ENCODE measurements at regions not wholly inside any gene's neighbourhood (a gene's known extent, or its start where the extent isn't known, plus 50 kb on each side); places are given as distances from the start of the nearest gene placed in this dataset.

- no peak for TF ChIP-seq ZBTB11 (CRISPR knock-in tag; IDR thresholded peaks at IDR 0.05)
- TF ChIP-seq CBFB (IDR thresholded peaks at IDR 0.05; ENCODE audit: low read depth), result no peak
- TF ChIP-seq CBX5 (IDR thresholded peaks at IDR 0.05; ENCODE audit: low read depth), result no peak
- TF ChIP-seq RCOR1 (conservative IDR thresholded peaks at IDR 0.05; ENCODE audit: low read depth, low read length), result no peak
- TF ChIP-seq GABPA (IDR thresholded peaks at IDR 0.05; ENCODE audit: low read depth), result no peak
- no peak for TF ChIP-seq CREB1 (IDR thresholded peaks at IDR 0.05; ENCODE audit: low read depth)
- TF ChIP-seq RELB (IDR thresholded peaks at IDR 0.05; ENCODE audit: low read depth), result no peak
- no peak for TF ChIP-seq RAD51 (IDR thresholded peaks at IDR 0.05)
- no peak for TF ChIP-seq SREBF2 (IDR thresholded peaks at IDR 0.05; ENCODE audit: low read length)
- TF ChIP-seq NFIC (IDR thresholded peaks at IDR 0.05; ENCODE audit: low read depth, low read length), result no peak
- no peak for TF ChIP-seq RUNX3 (IDR thresholded peaks at IDR 0.05; ENCODE audit: low read length)
Measured at GRCh38 chr4:83686166-83686565, 150.3 kb downstream of the GPAT3 start (continued).
